ENCODE measurements at regions not wholly inside any gene's neighbourhood (a gene's known extent, or its start where the extent isn't known, plus 50 kb on each side); places are given as distances from the start of the nearest gene placed in this dataset.
"Not testable (repeated sequence)": the region's sequence is repeated elsewhere in the genome, so short reads cannot be mapped to it uniquely, and the experiment has no call there.

DNA sequence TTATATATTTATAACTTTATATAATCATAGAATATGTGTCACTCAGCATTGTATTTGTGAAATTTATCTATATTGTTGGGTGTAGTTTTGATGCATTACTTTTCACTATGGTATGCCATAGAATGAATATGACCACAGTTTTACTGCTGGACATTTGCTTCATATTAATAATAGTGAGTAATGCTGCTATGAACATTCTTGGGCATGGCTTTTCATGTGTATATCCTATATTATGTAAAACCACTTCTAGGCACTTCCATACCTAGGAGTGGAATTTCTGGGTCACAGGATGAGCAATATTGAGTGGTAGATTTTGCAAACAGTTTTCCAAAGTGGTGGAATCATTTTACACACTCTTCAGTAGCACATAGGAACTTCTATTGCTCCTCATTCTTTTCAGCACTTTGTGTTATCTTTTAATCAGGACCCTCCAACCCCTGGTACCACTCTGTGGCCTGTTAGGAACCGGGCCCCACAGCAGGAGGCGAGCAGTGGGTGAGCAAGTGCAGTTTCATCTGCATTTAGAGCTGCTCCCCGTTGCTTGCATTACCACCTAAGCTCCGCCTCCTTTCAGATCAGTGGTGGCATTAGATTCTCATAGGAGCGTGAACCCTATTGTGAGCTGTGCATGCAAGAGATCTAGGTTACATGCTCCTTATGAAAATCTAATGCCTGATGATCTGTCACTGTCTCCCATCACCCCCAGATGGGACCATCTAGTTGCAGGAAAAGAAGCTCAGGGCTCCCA, 56.0 kb upstream of the CNIH3 start:
- no peaks in the 10 kb centered on the region for H3K9me2 ChIP-seq (replicated peaks; ENCODE audit: low read length)
- no peaks in the 10 kb centered on the region for H4K20me1 ChIP-seq (ENCODE audit: low read length)
- H3K79me2 ChIP-seq (ENCODE audit: low read length), result no peaks in the 10 kb centered on the region
- ChIA-PET POLR2A (ENCODE audit: unreplicated experiment) (no interaction called here), CTCF (no interaction called here)
- ATAC-seq (peak; percentile 39), DNase-seq (peak; percentile 89)
- BruUV-seq (replicated peaks), result no TSS peak
- H3F3A ChIP-seq (ENCODE audit: low read length, unreplicated experiment), result peaks cover 35% of the 10 kb centered on the region
- H3K9ac ChIP-seq (ENCODE audit: low read length), result no peak overlapping the region
- peaks cover 62% of the 10 kb centered on the region for H3K4me1 ChIP-seq (ENCODE audit: insufficient read depth, low read length)
- H3K4me3 ChIP-seq (ENCODE audit: low read length), result no peak overlapping the region
- H3K9me3 ChIP-seq (ENCODE audit: low read length), result no peaks in the 10 kb centered on the region
- no peaks in the 10 kb centered on the region for H3K36me3 ChIP-seq (ENCODE audit: low read depth, low read length)
- H2AFZ ChIP-seq (ENCODE audit: low read length), result no peak overlapping the region
- H3K4me2 ChIP-seq (ENCODE audit: low read length), result 0 out of 2 replicates have a peak overlapping the region, but pooled peaks have one; percentile 32
- TF ChIP-seq EZH2phosphoT487 (IDR thresholded peaks at IDR 0.05; ENCODE audit: borderline replicate concordance, low read length) (no peak), EZH2 (IDR thresholded peaks at IDR 0.05; ENCODE audit: low read length, unreplicated experiment) (no peak)
- TF ChIP-seq, protein P1, sequence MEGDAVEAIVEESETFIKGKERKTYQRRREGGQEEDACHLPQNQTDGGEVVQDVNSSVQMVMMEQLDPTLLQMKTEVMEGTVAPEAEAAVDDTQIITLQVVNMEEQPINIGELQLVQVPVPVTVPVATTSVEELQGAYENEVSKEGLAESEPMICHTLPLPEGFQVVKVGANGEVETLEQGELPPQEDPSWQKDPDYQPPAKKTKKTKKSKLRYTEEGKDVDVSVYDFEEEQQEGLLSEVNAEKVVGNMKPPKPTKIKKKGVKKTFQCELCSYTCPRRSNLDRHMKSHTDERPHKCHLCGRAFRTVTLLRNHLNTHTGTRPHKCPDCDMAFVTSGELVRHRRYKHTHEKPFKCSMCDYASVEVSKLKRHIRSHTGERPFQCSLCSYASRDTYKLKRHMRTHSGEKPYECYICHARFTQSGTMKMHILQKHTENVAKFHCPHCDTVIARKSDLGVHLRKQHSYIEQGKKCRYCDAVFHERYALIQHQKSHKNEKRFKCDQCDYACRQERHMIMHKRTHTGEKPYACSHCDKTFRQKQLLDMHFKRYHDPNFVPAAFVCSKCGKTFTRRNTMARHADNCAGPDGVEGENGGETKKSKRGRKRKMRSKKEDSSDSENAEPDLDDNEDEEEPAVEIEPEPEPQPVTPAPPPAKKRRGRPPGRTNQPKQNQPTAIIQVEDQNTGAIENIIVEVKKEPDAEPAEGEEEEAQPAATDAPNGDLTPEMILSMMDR (conservative IDR thresholded peaks at IDR 0.05; ENCODE audit: low read depth, low read length), result no peak
- H3K27ac ChIP-seq (ENCODE audit: low read length), result peak overlapping the region; percentile 66
- intact Hi-C loops (cut with micrococcal nuclease), result no loop called here
- no peaks in the 10 kb centered on the region for H3K27me3 ChIP-seq (ENCODE audit: low read length)

DNA sequence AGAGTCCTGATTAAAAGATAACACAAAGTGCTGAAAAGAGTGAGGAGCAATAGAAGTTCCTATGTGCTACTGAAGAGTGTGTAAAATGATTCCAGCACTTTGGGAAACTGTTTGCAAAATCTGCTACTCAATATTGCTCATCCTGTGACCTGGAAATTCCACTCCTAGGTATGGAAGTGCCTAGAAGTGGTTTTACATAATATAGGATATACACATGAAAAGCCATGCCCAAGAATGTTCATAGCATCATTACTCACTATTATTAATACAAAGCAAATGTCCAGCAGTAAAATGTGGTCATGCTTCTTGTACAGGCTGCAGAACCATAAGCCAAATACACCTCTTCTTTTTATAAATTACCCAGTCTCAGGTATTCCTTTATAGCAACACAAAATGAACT, 53.2 kb upstream of the CNIH3 start:
- intact Hi-C loops (cut with micrococcal nuclease); CTCF ChIA-PET; H3K4me3 ChIP-seq (ENCODE audit: low read length); H3K27me3 ChIP-seq (ENCODE audit: low read length); H2AFZ ChIP-seq (ENCODE audit: low read length); POLR2A ChIA-PET (ENCODE audit: unreplicated experiment); H3K9me3 ChIP-seq (ENCODE audit: low read length); BruUV-seq (replicated peaks); H3K9me2 ChIP-seq (replicated peaks; ENCODE audit: low read length); H3K79me2 ChIP-seq (ENCODE audit: low read length); H4K20me1 ChIP-seq (ENCODE audit: low read length); H3K36me3 ChIP-seq (ENCODE audit: low read depth, low read length): not testable (repeated sequence)
- ATAC-seq (peak; percentile 28), DNase-seq (peak; percentile 90)
- peaks cover 75% of the 10 kb centered on the region for H3K4me1 ChIP-seq (ENCODE audit: insufficient read depth, low read length)
- H3K27ac ChIP-seq (ENCODE audit: low read length), result peak overlapping the region; percentile 90
- peak overlapping the region; percentile 56 for H3K4me2 ChIP-seq (ENCODE audit: low read length)
- peak overlapping the region; percentile 37; the same call in 1 of the 2 replicates for H3K9ac ChIP-seq (ENCODE audit: low read length)
- H3F3A ChIP-seq (ENCODE audit: low read length, unreplicated experiment), result peaks cover 43% of the 10 kb centered on the region

GRCh38 chr1:224563666-224564065, 52.5 kb upstream of the CNIH3 start:
- no peak overlapping the region for H2AFZ ChIP-seq (ENCODE audit: low read length)
- H3K79me2 ChIP-seq (ENCODE audit: low read length), result no peaks in the 10 kb centered on the region
- H3K9me2 ChIP-seq (replicated peaks; ENCODE audit: low read length), result no peaks in the 10 kb centered on the region
- POLR2A ChIA-PET (ENCODE audit: unreplicated experiment), result no interaction called here
- H4K20me1 ChIP-seq (ENCODE audit: low read length), result no peaks in the 10 kb centered on the region
- TF ChIP-seq, protein P1 (conservative IDR thresholded peaks at IDR 0.05; ENCODE audit: low read depth, low read length), result no peak
- no peak for TF ChIP-seq EZH2 (IDR thresholded peaks at IDR 0.05; ENCODE audit: low read length, unreplicated experiment)
- no peak for TF ChIP-seq EZH2phosphoT487 (IDR thresholded peaks at IDR 0.05; ENCODE audit: borderline replicate concordance, low read length)
- H3K27me3 ChIP-seq (ENCODE audit: low read length), result no peaks in the 10 kb centered on the region
- no peaks in the 10 kb centered on the region for H3K9me3 ChIP-seq (ENCODE audit: low read length)
- H3K4me3 ChIP-seq (ENCODE audit: low read length), result no peak overlapping the region
- DNase-seq (no peak), ATAC-seq (no peak)
- peak overlapping the region; percentile 2; the same call in 1 of the 2 replicates for H3K9ac ChIP-seq (ENCODE audit: low read length)
- no peaks in the 10 kb centered on the region for H3K36me3 ChIP-seq (ENCODE audit: low read depth, low read length)
- peak overlapping the region; percentile 90 for H3K27ac ChIP-seq (ENCODE audit: low read length)
- H3K4me2 ChIP-seq (ENCODE audit: low read length), result peak overlapping the region; percentile 56
- H3K4me1 ChIP-seq (ENCODE audit: insufficient read depth, low read length), result peaks cover 68% of the 10 kb centered on the region
- no TSS peak for BruUV-seq (replicated peaks)
- CTCF ChIA-PET, result no interaction called here
- peaks cover 43% of the 10 kb centered on the region for H3F3A ChIP-seq (ENCODE audit: low read length, unreplicated experiment)
- intact Hi-C loops (cut with micrococcal nuclease), result loop anchor here (2.0 kb wide), 1 partner anchor 51 kb away; no protein-coding TSS in a partner anchor

All from PC-3 (cell line).